NCI-H2196 (cell line): ENCODE measurements at regions not wholly inside any gene's neighbourhood (a gene's known extent, or its start where the extent isn't known, plus 50 kb on each side); places are given as distances from the start of the nearest gene placed in this dataset.
"Not testable (repeated sequence)": the region's sequence is repeated elsewhere in the genome, so short reads cannot be mapped to it uniquely, and the experiment has no call there.

Experiments
- DNase-seq: peaks from one replicate; lab custom pipeline; 2025; ENCODE audit not compliant: unreplicated experiment; lab: John Stamatoyannopoulos, UW

GRCh38 chr1:120465900-120466299 lies 51.1 kb downstream of the NBPF8 start:
- not testable (repeated sequence) for DNase-seq

GRCh38 chr1:120477663-120478062 lies 62.8 kb downstream of the NBPF8 start:
- DNase-seq: not testable (repeated sequence)

GRCh38 chr1:120478400-120478799 lies 63.6 kb downstream of the NBPF8 start:
- DNase-seq: not testable (repeated sequence)

GRCh38 chr1:120487542-120487941 lies 72.7 kb downstream of the NBPF8 start:
- not testable (repeated sequence) for DNase-seq

GRCh38 chr1:120489217-120489616 lies 74.4 kb downstream of the NBPF8 start:
- DNase-seq: not testable (repeated sequence)

GRCh38 chr1:120497145-120497544 lies 82.3 kb downstream of the NBPF8 start:
- DNase-seq: not testable (repeated sequence)

- not testable (repeated sequence) for DNase-seq
Observed at GRCh38 chr1:120503284-120503683, 88.4 kb downstream of the NBPF8 start.

GRCh38 chr1:120506352-120506751 lies 91.5 kb downstream of the NBPF8 start:
- not testable (repeated sequence) for DNase-seq

GRCh38 chr1:120508351-120508750 lies 93.5 kb downstream of the NBPF8 start:
- not testable (repeated sequence) for DNase-seq

GRCh38 chr1:120509258-120509657 lies 94.4 kb downstream of the NBPF8 start:
- not testable (repeated sequence) for DNase-seq

- not testable (repeated sequence) for DNase-seq
Observed at GRCh38 chr1:120513099-120513498, 98.3 kb downstream of the NBPF8 start.

GRCh38 chr1:120513531-120513930 lies 98.7 kb downstream of the NBPF8 start:
- DNase-seq: not testable (repeated sequence)

GRCh38 chr1:120519196-120519595 lies 104.4 kb downstream of the NBPF8 start:
- DNase-seq: not testable (repeated sequence)

- not testable (repeated sequence) for DNase-seq
Observed at GRCh38 chr1:120524416-120524815, 109.6 kb downstream of the NBPF8 start.

- DNase-seq: not testable (repeated sequence)
Observed at GRCh38 chr1:120525386-120525785, 110.6 kb downstream of the NBPF8 start.

GRCh38 chr1:120529475-120530089 lies 114.7 kb downstream of the NBPF8 start:
- DNase-seq: not testable (repeated sequence)

- not testable (repeated sequence) for DNase-seq
Observed at GRCh38 chr1:120531455-120531854, 116.6 kb downstream of the NBPF8 start.

GRCh38 chr1:120534361-120535047 lies 119.7 kb downstream of the NBPF8 start:
- DNase-seq: not testable (repeated sequence)

- not testable (repeated sequence) for DNase-seq
Observed at GRCh38 chr1:120535052-120535451, 120.2 kb downstream of the NBPF8 start.

GRCh38 chr1:120541394-120541793 lies 126.6 kb downstream of the NBPF8 start:
- DNase-seq: not testable (repeated sequence)

GRCh38 chr1:120542365-120542764 lies 127.5 kb downstream of the NBPF8 start:
- not testable (repeated sequence) for DNase-seq

- DNase-seq: not testable (repeated sequence)
Observed at GRCh38 chr1:120542940-120543339, 128.1 kb downstream of the NBPF8 start.
